ENCODE measurements at regions not wholly inside any gene's neighbourhood (a gene's known extent, or its start where the extent isn't known, plus 50 kb on each side); places are given as distances from the start of the nearest gene placed in this dataset.

DNA sequence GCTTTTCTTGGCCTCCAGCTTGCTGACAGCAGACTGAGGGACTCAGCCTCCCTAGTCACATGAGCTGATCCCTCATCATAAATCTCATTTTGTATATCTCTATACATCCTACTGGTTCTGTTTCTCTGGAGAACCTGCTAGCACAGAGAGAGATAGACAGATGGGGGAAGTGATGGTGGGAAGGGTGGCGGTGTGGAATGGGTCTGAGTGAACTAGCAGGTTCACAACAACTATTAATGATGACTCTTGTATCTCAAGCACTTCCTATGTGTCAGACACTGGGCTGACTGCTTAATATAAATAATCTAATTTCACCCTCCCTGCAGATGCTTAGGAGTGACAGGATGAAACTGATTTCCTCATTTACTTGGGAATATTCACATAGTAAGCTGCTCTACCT lies 106.9 kb upstream of the TLE3 start:
- Histone ChIP-seq H2AFZ (ENCODE audit: low read length) (no peak overlapping the region), H3K9me3 (ENCODE audit: low read length) (no peaks in the 10 kb centered on the region), H3K27ac (ENCODE audit: low read depth, low read length, poor library complexity, severe bottlenecking) (no peak overlapping the region), H3K36me3 (ENCODE audit: insufficient read depth, low read length) (no peaks in the 10 kb centered on the region), H3K4me1 (ENCODE audit: insufficient read depth, low read length, poor library complexity, severe bottlenecking) (no peaks in the 10 kb centered on the region), H3K4me2 (ENCODE audit: low read length) (no peak overlapping the region), H3K9me2 (ENCODE audit: insufficient read depth, low read length) (no peaks in the 10 kb centered on the region), H3K79me2 (ENCODE audit: insufficient read depth, low read depth, low read length) (no peaks in the 10 kb centered on the region), H3K4me3 (ENCODE audit: low read depth, low read length, poor library complexity, severe bottlenecking) (no peak overlapping the region), H4K20me1 (ENCODE audit: insufficient read depth, low read length) (no peaks in the 10 kb centered on the region)
- intact Hi-C loops (cut with micrococcal nuclease; ENCODE audit: unreplicated experiment), result loop anchor here (10.0 kb wide), 1 partner anchor 460 kb away; no protein-coding TSS in a partner anchor
- BruUV-seq (replicated peaks), result no TSS peak
- DNase-seq (ENCODE audit: low spot score), result no peak
- TF ChIP-seq CTCF (conservative IDR thresholded peaks at IDR 0.05; ENCODE audit: low read length) (no peak), EZH2phosphoT487 (IDR thresholded peaks at IDR 0.05; ENCODE audit: borderline replicate concordance, low read depth, low read length) (no peak)
- POLR2A ChIA-PET, result no interaction called here
- CTCF ChIA-PET (ENCODE audit: unreplicated experiment), result no interaction called here

GRCh38 chr15:70203981-70204560 lies 106.4 kb upstream of the TLE3 start:
- Histone ChIP-seq H4K20me1 (ENCODE audit: insufficient read depth, low read length) (no peaks in the 10 kb centered on the region), H3K36me3 (ENCODE audit: insufficient read depth, low read length) (no peaks in the 10 kb centered on the region), H3K4me1 (ENCODE audit: insufficient read depth, low read length, poor library complexity, severe bottlenecking) (no peaks in the 10 kb centered on the region), H3K9me3 (ENCODE audit: low read length) (no peaks in the 10 kb centered on the region), H2AFZ (ENCODE audit: low read length) (no peak overlapping the region), H3K4me3 (ENCODE audit: low read depth, low read length, poor library complexity, severe bottlenecking) (no peak overlapping the region), H3K27ac (ENCODE audit: low read depth, low read length, poor library complexity, severe bottlenecking) (no peak overlapping the region), H3K4me2 (ENCODE audit: low read length) (no peak overlapping the region), H3K79me2 (ENCODE audit: insufficient read depth, low read depth, low read length) (no peaks in the 10 kb centered on the region), H3K9me2 (ENCODE audit: insufficient read depth, low read length) (no peaks in the 10 kb centered on the region)
- CTCF ChIA-PET (ENCODE audit: unreplicated experiment), result no interaction called here
- TF ChIP-seq CTCF (conservative IDR thresholded peaks at IDR 0.05; ENCODE audit: low read length) (no peak), EZH2phosphoT487 (IDR thresholded peaks at IDR 0.05; ENCODE audit: borderline replicate concordance, low read depth, low read length) (no peak)
- BruUV-seq (replicated peaks), result no TSS peak
- intact Hi-C loops (cut with micrococcal nuclease; ENCODE audit: unreplicated experiment), result loop anchor here (10.0 kb wide), 1 partner anchor 459 kb away; no protein-coding TSS in a partner anchor
- DNase-seq (ENCODE audit: low spot score), result no peak
- POLR2A ChIA-PET, result no interaction called here

DNA sequence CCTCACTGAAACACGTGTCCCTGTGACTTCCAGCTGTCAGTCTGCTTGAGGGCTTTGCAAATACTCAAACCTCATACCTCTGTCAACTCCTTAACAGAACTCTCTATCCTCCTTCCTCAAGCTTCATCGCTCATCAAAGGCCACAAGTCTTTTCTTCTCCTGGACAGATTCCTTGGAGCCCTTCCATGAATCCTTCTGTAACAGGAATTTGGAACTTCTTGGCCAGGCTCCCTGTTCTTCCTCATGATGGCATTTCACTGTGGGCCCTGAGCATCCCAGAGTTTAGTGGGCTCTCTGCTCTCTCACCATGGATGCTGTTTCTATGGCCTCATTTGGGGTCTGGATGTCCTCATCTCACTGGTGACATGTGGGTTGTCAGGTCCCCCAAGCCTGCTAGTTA lies 105.0 kb upstream of the TLE3 start:
- no peak overlapping the region for H2AFZ ChIP-seq (ENCODE audit: low read length)
- no peaks in the 10 kb centered on the region for H3K9me2 ChIP-seq (ENCODE audit: insufficient read depth, low read length)
- H3K4me2 ChIP-seq (ENCODE audit: low read length), result no peak overlapping the region
- no peaks in the 10 kb centered on the region for H4K20me1 ChIP-seq (ENCODE audit: insufficient read depth, low read length)
- no TSS peak for BruUV-seq (replicated peaks)
- H3K4me1 ChIP-seq (ENCODE audit: insufficient read depth, low read length, poor library complexity, severe bottlenecking), result peaks cover 5% of the 10 kb centered on the region
- H3K9me3 ChIP-seq (ENCODE audit: low read length), result no peaks in the 10 kb centered on the region
- no peak overlapping the region for H3K4me3 ChIP-seq (ENCODE audit: low read depth, low read length, poor library complexity, severe bottlenecking)
- H3K79me2 ChIP-seq (ENCODE audit: insufficient read depth, low read depth, low read length), result no peaks in the 10 kb centered on the region
- TF ChIP-seq CTCF (conservative IDR thresholded peaks at IDR 0.05; ENCODE audit: low read length) (no peak), EZH2phosphoT487 (IDR thresholded peaks at IDR 0.05; ENCODE audit: borderline replicate concordance, low read depth, low read length) (no peak)
- H3K27ac ChIP-seq (ENCODE audit: low read depth, low read length, poor library complexity, severe bottlenecking), result no peak overlapping the region
- DNase-seq (ENCODE audit: low spot score), result no peak
- intact Hi-C loops (cut with micrococcal nuclease; ENCODE audit: unreplicated experiment), result loop anchor here (10.0 kb wide), 1 partner anchor 458 kb away; no protein-coding TSS in a partner anchor
- ChIA-PET POLR2A (no interaction called here), CTCF (ENCODE audit: unreplicated experiment) (no interaction called here)
- H3K36me3 ChIP-seq (ENCODE audit: insufficient read depth, low read length), result no peaks in the 10 kb centered on the region

Data from OCI-LY7 (cell line).